ENCODE measurements at regions not wholly inside any gene's neighbourhood (a gene's known extent, or its start where the extent isn't known, plus 50 kb on each side); places are given as distances from the start of the nearest gene placed in this dataset.

DNA sequence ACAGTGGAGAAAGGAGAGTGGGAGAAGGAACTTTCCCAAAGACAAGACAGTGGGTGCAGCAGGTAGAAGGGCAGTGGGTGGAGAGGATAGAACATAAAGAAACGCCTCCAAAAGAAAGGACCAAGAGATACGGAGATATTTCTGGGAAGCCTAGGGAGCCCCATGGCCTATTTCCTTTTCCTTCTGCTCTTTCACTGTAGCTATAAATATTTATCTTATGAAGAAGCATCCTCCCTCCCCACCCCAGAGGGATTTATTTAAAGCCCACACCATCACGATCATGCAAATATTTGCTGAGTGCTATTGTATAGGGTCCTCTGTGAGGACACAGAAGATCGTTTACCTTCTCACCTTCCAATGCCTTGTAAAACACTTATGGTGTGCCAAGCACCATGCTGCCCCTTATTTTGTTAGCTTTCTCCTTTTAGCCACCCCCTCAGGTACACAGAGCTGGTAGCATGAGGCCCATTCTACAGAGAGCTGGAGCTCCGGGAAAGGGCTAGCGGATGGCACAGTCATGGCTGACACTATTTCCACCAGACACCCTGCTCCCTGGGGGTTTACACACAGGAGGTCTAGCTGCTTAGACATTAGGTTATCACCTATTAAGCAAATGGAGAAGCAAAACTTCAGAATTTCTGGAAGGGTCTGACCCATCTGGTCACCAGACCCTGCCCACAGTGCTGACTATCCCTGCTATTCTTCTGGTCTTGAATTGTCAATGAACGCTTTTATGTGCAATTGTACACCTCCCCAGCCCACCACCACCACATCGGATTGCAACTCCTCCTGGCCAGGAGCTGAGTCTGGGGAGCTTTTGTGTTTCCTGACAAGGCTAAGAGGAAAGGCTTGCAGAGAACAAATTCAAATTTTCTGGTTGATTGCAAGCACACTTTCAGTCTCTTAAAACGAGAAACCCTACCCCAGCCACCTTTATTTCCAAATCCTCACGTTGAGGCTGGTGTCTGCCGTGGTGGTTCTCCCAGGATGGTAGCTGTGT is 91.8 kb upstream of the KLF7 start:
- no peak for DNase-seq (ENCODE audit: low spot score)

DNA sequence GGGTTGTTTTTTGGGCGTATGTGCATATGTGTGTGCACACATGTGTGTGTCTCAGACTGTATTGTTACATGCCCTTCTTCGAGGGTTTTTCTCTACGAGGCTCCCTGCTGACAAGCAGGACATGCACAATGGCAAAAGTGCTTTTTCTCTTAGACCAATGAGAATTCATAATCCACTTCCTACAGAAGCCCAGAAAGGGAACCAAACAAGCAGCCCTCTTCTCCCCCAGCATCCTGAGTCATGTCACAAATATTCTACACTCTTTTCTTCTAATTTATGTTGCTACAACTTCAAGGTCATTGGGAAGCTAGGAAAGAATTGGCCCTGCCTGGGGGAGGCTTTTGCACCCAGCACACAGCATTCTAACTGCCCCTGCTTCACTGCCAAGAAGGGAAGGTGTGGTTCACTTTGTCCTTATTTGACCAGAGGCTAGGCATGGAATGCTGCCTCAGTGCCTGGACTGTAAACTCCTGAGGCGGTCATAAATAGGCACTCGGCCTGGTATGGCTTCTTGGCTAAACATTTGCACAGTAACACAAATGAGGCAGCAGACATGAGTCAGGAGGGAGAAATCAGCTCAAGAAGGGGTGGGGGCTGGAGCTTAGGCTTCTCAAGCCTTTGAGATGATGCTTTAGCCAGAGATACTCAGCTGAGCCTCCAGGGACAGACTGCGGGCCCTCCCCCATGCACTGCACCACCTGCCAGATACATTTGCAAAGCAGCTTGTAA is 92.7 kb upstream of the KLF7 start:
- DNase-seq (ENCODE audit: low spot score): no peak

DNA sequence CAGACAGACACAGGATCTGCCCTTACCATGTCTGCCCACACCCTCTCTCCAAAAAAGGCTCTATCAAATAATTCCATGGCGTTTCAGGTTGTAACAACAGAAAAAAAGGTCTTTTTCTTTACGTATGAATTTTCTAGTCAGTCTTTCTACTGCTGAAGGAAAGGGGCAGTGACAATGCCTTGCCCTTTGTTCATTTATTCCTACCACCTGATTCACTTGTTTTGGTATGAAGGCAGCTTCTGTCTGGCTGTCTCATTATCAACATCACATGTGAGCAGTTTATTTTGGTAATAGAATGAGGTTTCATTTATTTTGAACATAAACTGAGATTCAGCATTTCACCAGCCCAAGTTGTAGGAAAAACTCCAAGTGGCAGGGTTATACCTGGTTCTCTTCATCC is 94.3 kb upstream of the KLF7 start:
- no peak for DNase-seq (ENCODE audit: low spot score)

DNA sequence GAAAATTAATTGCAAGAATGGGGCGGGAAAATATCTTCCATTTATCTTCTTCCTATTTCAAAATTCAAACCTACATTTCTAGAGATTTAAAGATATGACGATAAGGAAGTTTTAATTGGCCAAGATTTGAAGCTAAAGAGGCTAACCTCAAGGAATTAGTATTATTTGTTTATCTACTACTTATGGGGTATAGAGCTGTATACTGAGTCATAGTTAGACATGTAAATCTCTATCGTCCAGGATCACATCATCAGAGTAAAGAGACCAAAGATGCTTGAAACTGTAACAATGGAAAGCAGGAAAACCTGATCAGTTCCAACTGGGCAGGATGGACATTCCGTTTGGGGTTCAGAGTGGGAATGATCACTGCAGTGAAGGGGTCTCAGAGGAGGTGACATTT is 95.2 kb upstream of the KLF7 start:
- DNase-seq (ENCODE audit: low spot score): no peak

DNA sequence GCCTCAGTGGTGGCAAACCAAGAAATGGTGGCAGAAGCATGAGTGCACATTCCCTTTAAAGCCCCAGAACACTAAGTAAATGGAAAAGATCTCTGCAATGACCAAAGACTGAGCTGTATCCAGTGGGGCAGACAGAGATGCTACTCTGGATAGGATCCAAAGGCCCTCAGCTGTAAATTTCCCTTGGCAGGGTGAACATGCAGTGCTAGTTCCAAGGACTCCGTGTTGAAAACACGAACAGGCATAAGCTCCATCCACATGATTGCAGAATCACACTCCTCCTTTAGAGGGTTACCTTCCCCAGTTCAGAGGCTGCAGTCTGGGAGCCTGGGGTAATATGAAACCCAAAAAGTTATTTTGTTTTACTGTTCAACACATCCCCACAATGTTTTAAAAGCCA is 98.6 kb upstream of the KLF7 start:
- DNase-seq (ENCODE audit: low spot score): no peak

GRCh38 chr2:207265332-207265731 is 99.6 kb upstream of the KLF7 start:
- DNase-seq (ENCODE audit: low spot score): no peak

DNA sequence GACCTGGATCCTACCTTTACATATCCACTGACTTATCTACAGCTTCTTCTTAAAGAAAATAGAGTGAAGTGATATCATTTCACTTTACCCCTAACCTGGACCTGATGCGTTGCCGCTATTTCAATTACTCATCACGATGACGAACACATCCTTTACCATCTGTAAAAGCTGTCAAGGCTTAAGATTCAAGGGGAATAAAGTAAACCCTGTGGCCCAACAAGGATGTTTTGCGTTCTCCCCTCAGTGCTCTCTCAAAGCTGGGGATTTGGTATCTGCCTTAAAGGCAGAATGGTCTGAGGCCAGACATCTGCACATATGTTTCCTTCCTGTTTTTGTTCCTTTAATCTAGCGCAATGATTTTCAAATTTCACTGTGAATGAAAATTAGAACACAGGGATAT is 100.1 kb upstream of the KLF7 start:
- DNase-seq (ENCODE audit: low spot score): no peak

DNA sequence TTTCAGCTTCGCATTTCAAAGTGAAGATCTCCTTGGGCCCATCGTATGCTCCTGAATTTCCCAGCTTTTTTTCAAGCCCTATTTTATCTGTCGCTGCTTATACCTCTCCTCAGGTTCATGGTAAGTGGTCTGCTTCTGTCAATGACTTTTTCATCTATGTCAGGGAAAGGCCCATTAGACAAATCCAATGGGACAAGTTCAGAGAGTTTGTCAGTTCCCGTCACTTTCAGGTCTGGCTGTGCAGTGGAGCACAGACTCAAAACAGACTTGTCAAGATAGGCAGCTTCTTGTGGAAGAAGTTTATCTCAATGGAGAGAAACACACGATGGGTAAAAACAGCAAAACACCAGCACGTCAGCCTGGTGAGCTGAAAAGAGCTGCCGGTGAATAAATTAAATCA is 100.9 kb upstream of the KLF7 start:
- DNase-seq (ENCODE audit: low spot score): no peak

DNA sequence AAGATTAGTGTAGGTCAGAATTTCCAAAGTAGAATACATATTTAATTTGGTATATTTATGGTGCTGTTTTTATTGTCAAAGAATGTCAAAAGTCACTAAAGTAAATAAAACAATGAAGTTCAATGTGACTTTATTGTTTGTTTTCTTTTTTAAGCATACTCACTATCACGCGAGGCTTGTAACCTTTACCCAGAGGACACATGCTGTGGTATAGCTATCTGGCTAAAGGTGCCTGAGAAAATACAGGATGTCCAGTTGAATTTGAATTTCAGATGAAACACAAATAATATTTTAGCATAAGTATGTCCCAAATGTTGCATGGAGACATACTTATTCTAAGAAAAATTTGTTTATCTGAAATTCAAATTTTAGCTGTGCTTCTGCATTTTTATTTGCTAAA is 103.3 kb upstream of the KLF7 start:
- no peak for DNase-seq (ENCODE audit: low spot score)

GRCh38 chr2:207274530-207275189 is 108.9 kb upstream of the KLF7 start:
- DNase-seq (ENCODE audit: low spot score): no peak

GRCh38 chr2:207275779-207276178 is 110.0 kb upstream of the KLF7 start:
- no peak for DNase-seq (ENCODE audit: low spot score)

- DNase-seq (ENCODE audit: low spot score): no peak
Observed at GRCh38 chr2:207276248-207276647, 110.5 kb upstream of the KLF7 start.

DNA sequence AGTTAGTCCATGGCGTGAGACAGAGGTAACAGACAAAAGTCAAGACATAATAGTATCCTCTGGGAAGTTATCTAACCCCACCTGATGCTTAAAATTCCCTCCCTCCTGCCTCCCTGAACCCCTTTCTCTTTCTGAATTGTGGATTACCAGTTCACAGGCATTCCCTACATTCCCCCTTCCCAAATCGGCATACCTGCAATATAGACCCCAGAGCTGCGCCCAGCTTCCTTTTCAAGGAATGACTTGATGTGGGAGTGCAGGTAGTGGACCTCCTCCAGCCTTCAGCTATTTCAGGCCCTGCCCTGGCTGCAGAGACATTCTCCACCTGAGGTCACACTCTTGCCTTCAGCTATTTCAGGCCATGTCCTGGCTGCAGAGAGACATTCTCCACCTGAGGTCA is 111.1 kb upstream of the KLF7 start:
- DNase-seq (ENCODE audit: low spot score): no peak

DNA sequence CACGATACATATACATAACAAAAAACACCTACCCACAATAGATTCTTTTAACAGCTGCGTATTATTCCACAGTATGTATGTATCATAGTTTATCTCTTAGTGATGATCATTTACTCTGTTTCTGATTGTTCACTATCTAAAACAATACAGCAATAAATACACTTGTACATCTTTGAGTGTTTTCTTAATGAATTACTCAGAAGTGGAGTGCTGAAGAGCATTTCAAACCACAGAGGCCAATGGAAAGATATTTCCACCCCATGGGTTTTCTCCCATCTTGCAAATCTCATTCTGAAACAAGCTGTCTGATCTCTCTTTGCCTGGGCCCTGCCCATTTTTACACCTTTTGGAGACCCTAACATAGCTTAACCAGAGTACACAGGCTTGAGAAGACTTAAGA is 113.8 kb upstream of the KLF7 start:
- DNase-seq (ENCODE audit: low spot score): no peak

- DNase-seq (ENCODE audit: low spot score): no peak
Observed at GRCh38 chr2:207281436-207281835, 115.7 kb upstream of the KLF7 start.

DNA sequence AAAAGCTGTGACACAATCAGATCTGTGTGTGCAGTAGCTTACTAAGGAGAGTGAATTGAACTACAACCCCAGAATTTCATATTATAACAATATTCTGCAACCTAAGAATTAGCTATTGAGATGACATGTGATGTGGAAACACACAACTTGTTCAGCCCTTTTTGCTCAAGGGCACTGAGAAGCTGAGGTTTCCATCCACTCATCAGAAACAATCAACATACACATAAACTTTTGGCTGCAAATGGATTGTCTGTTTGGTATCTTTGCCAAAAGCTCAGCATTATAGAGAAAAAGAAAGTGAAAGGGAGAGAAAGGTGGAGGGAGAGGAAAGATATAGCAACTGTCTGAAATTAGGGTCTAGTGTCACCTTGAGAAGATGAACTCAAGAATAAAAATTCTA is 117.2 kb upstream of the KLF7 start:
- no peak for DNase-seq (ENCODE audit: low spot score)

GRCh38 chr2:207283356-207283755 is 117.6 kb upstream of the KLF7 start:
- DNase-seq (ENCODE audit: low spot score): no peak

- no peak for DNase-seq (ENCODE audit: low spot score)
Observed at GRCh38 chr2:207284556-207285472, 119.1 kb upstream of the KLF7 start.

DNA sequence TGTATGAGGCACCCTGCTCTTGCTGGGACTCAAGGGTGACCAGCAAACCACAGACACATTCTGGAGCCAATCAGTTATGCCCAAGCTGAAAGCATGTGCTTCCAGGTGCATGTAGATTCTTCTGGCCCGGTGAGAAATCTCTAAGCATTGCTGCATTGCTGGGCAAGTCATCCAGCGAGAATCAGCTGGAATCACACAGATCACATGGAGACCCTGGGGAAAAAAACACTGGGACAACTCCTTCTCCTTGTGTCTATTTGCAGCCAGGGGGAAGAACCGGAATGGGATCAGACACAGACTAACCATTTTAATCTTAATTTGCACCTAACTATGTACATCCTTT is 119.7 kb upstream of the KLF7 start:
- no peak for DNase-seq (ENCODE audit: low spot score)

DNA sequence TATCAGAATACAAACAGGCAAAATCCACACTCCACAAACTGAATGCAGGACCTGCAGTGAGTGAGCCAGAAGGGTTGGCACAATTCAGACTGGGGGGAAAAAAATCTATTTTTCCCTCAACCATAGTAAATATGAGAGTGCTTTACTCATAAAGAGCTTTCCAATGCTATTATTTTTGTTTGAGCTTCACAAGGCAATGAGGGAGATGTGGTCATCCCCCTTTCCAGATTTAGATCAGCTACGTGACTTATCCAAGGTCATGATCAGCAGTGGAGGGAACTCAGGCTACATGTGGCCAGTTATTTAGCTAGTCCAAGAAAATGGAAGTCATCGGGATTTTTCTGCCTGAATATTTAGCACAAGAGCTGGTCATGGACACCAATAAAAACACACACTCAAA is 120.4 kb upstream of the KLF7 start:
- DNase-seq (ENCODE audit: low spot score): no peak

DNA sequence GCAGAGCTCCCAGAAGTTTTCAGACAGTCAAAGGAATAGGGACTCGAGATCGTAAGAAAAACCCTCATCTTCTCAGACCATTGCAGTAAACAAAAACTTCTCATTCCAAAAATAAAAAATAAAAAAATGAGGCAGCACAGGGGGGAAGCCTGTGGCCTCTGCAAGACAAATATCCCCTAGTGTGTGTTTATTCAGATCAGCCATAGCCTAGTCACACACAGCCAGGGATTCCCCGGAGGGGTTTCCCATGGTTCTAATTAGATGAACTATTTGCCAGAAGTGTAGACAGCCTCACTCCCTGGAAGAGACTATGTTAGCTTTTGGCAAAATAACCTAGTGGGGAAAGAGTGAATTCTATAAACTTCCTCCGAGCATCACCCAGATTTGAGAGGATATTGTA is 122.9 kb upstream of the KLF7 start:
- no peak for DNase-seq (ENCODE audit: low spot score)
